ENCODE measurements at regions not wholly inside any gene's neighbourhood (a gene's known extent, or its start where the extent isn't known, plus 50 kb on each side); places are given as distances from the start of the nearest gene placed in this dataset.

GRCh38 chr3:71998995-71999673 lies 214.2 kb upstream of the PROK2 start:
- no peak for DNase-seq

- no peak for DNase-seq
These were observed 212.2 kb upstream of the PROK2 start for GRCh38 chr3:71997066-71997653.

- no peak for DNase-seq
These were observed 210.0 kb upstream of the PROK2 start for GRCh38 chr3:71994906-71995305.

GRCh38 chr3:71994203-71994602 lies 209.3 kb upstream of the PROK2 start:
- no peak for DNase-seq

- DNase-seq, result no peak
These were observed 206.7 kb upstream of the PROK2 start for GRCh38 chr3:71991681-71992080.

GRCh38 chr3:71991046-71991445 lies 206.1 kb upstream of the PROK2 start:
- DNase-seq, result no peak

- no peak for DNase-seq
These were observed 205.6 kb upstream of the PROK2 start for GRCh38 chr3:71990545-71990944.

- no peak for DNase-seq
These were observed 204.2 kb upstream of the PROK2 start for GRCh38 chr3:71989165-71989564.

- no peak for DNase-seq
These were observed 202.9 kb upstream of the PROK2 start for GRCh38 chr3:71987828-71988227.

GRCh38 chr3:71987089-71987735 lies 202.3 kb upstream of the PROK2 start:
- DNase-seq, result no peak

- DNase-seq, result no peak
These were observed 201.7 kb upstream of the PROK2 start for GRCh38 chr3:71986606-71987005.

- DNase-seq, result no peak
These were observed 200.1 kb upstream of the PROK2 start for GRCh38 chr3:71984843-71985613.

- no peak for DNase-seq
These were observed 198.7 kb upstream of the PROK2 start for GRCh38 chr3:71983694-71984093.

- DNase-seq, result peak; percentile 82
These were observed 197.7 kb upstream of the PROK2 start for GRCh38 chr3:71982506-71983258.

GRCh38 chr3:71979175-71979574 lies 194.2 kb upstream of the PROK2 start:
- no peak for DNase-seq

GRCh38 chr3:71978150-71978721 lies 193.3 kb upstream of the PROK2 start:
- DNase-seq, result no peak

- no peak for DNase-seq
These were observed 192.6 kb upstream of the PROK2 start for GRCh38 chr3:71977525-71977924.

- DNase-seq, result no peak
These were observed 190.6 kb upstream of the PROK2 start for GRCh38 chr3:71975573-71975972.

- DNase-seq, result no peak
These were observed 189.8 kb upstream of the PROK2 start for GRCh38 chr3:71974786-71975185.

GRCh38 chr3:71973274-71974030 lies 188.5 kb upstream of the PROK2 start:
- DNase-seq, result no peak

- peak; percentile 2 for DNase-seq
These were observed 187.1 kb upstream of the PROK2 start for GRCh38 chr3:71972031-71972430.

- no peak for DNase-seq
These were observed 183.6 kb upstream of the PROK2 start for GRCh38 chr3:71968544-71968943.

Data from kidney glomerular epithelial cell (primary cell).